Psoas muscle (tissue), 7 donors: ENCODE measurements at regions not wholly inside any gene's neighbourhood (a gene's known extent, or its start where the extent isn't known, plus 50 kb on each side); places are given as distances from the start of the nearest gene placed in this dataset.
"Not testable (repeated sequence)": the region's sequence is repeated elsewhere in the genome, so short reads cannot be mapped to it uniquely, and the experiment has no call there.

ENCODE experiments used
- ATAC-seq, 4 donors: fragments of 200-7000 bp; cut with Tn5 transposase; one replicate each; pipeline ENCODE4 v1.9.1; 2020; ENCODE audit warnings: moderate library complexity in 3 of 4, mild to moderate bottlenecking in 2 of 4
- DNase-seq, 2 donors: peaks; one replicate each; pipeline ENCODE4 v3.0.0-alpha.2; 2020
- H3K27ac ChIP-seq: fragments of 200-600 bp; one replicate; pipeline ENCODE4 v1.8.0; 2022
- H3K27me3 ChIP-seq, 3 donors: fragments of 200-600 bp in 1 of 3; one replicate each; pipeline versions ENCODE4 v1.6.1 to v1.8.0; 2013 to 2022; ENCODE audit warnings: low read length in 2 of 3, mild to moderate bottlenecking in 2 of 3, moderate library complexity in 1 of 3; ENCODE audit not compliant: insufficient read depth in 3 of 3
- H3K36me3 ChIP-seq, 2 donors: fragments of 200-600 bp in 1 of 2; one replicate each; pipeline versions ENCODE4 v1.6.1 to v1.8.0; 2013 to 2022; ENCODE audit warnings: low read depth in 1 of 2, mild to moderate bottlenecking in 1 of 2, moderate library complexity in 1 of 2; ENCODE audit not compliant: insufficient read depth in 1 of 2
- H3K4me1 ChIP-seq: fragments of 200-600 bp; one replicate; pipeline ENCODE4 v1.8.0; 2022
- H3K4me3 ChIP-seq: fragments of 200-600 bp; one replicate; pipeline ENCODE4 v1.8.0; 2022; ENCODE audit warnings: mild to moderate bottlenecking
- H3K9me3 ChIP-seq: fragments of 200-600 bp; one replicate; pipeline ENCODE4 v1.8.0; 2022
- whole genome bisulfite sequencing, 3 donors: extraction: QIAGEN DNeasy Blood & Tissue Kit; methylation state at CpG; one replicate each; pipeline versions ENCODE4 v1.1.6 to v1.1.7; 2013; 5-methylcytosine and 5-hydroxymethylcytosine counted together
- intact Hi-C, 2 donors: fragments of 100-400 bp; cut with DNase I; formaldehyde crosslinking; loops; one replicate each; pipeline versions ENCODE4 v1.11.0 to v1.14.2; 2022
- TF ChIP-seq, protein P1 (sequence below): fragments of 200-600 bp; IDR thresholded peaks from one replicate; pipeline ENCODE4 v1.8.0; 2022; ENCODE audit warnings: antibody characterized with exemption
- donor health status: healthy with polysubstance abuse.
- donor health status: DM: no; HTN: no; CAD: no; lungs with moderate emphysema.
- donor health status: Bipolar disorder and iron deficiency.
- donor health status: healthy.
- donor health status: DM: yes; HTN: yes; CAD: no.
- donor health status: DM: no; HTN: no; CAD: no.
- donor health status: DM: yes; HTN: yes; CAD: no.

DNA sequence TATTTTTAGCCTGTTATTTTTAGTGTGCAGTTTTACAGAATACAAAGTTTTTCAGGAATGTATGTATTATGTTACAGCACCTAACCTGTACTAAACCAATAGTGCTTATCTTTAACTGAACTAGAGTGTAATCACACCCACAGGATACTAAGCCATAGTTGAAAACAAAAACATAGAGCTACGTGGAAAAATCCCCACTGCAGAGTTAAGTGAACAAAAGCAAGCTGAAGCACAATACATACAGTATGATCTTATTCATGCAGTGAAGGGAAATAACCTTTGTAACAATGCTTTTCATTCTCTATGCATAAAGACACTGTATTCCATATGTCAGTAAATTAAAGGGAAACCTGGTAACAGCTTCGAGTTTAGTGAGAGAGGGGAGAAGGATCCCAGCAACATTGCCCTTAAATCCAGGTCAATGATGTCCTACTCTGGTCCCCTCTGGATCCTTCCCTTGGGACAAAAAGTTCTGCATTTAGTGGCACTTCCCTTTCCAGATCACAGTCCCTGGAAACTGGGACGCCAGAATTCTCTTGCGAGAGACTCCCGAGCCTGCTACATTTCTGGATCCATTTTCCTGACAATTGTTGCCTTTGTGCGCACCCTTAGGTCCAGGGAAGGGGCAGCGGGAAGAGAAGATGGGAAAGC is 121.3 kb upstream of the CCND2 start:
- no peaks in the 10 kb centered on the region for H3K36me3 ChIP-seq
- no peak overlapping the region for H3K4me3 ChIP-seq
- H3K4me1 ChIP-seq = no peaks in the 10 kb centered on the region
- H3K27ac ChIP-seq = no peak overlapping the region
- no peaks in the 10 kb centered on the region for H3K9me3 ChIP-seq
- TF ChIP-seq, protein P1, sequence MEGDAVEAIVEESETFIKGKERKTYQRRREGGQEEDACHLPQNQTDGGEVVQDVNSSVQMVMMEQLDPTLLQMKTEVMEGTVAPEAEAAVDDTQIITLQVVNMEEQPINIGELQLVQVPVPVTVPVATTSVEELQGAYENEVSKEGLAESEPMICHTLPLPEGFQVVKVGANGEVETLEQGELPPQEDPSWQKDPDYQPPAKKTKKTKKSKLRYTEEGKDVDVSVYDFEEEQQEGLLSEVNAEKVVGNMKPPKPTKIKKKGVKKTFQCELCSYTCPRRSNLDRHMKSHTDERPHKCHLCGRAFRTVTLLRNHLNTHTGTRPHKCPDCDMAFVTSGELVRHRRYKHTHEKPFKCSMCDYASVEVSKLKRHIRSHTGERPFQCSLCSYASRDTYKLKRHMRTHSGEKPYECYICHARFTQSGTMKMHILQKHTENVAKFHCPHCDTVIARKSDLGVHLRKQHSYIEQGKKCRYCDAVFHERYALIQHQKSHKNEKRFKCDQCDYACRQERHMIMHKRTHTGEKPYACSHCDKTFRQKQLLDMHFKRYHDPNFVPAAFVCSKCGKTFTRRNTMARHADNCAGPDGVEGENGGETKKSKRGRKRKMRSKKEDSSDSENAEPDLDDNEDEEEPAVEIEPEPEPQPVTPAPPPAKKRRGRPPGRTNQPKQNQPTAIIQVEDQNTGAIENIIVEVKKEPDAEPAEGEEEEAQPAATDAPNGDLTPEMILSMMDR = no peak
- ATAC-seq = no peak
- no peak for DNase-seq
- 70 to 71% (median 71%) methylated on average over 7 of the region's 7 CpGs for WGBS, 3 donors
- intact Hi-C loops = no loop called here
- H3K27me3 ChIP-seq = no peaks in the 10 kb centered on the region

DNA sequence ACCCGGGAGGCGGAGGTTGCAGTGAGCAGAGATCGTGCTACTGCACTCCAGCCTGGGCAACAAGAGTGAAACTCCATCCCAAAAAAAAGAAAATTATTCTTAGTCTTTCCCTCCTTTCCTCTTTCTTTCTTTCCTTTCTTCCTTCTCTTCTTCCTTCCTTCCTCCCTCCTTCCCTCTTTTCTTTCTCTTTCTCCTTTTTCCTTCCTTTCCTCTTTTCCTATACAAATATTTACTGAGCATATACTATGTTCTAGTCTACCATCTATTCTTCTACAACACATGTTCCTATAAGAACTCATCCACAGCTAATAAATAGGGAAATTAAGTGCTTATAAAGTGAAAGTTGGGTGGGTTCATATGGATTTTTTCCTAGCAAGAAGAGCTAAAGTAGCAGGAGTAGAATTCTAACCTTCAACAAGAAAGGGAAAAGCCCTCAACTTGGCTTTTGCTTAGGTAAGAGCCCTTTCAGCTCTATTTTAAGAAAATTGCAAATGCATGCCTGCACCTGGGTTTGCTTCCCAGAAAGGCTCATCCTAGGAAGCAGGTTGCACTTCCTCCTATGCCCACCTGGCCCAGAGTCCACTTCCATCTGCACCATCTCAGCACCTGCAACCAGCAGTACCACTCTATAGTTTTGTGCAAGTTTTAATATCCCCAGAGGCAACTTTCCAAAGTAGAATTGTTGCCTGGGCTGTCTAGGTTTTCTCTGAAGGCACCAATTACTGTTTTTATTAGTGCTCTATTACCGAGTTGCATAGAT is 122.0 kb upstream of the CCND2 start:
- Histone ChIP-seq H3K4me3 (no peak overlapping the region), H3K9me3 (no peaks in the 10 kb centered on the region), H3K4me1 (no peaks in the 10 kb centered on the region), H3K27ac (no peak overlapping the region), H3K27me3 (no peaks in the 10 kb centered on the region), H3K36me3 (no peaks in the 10 kb centered on the region)
- DNase-seq = no peak
- TF ChIP-seq, protein P1 = no peak
- no peak for ATAC-seq
- intact Hi-C loops = no loop called here
- WGBS, 3 donors = 88 to 92% (median 90%) methylated on average over 4 of the region's 4 CpGs

DNA sequence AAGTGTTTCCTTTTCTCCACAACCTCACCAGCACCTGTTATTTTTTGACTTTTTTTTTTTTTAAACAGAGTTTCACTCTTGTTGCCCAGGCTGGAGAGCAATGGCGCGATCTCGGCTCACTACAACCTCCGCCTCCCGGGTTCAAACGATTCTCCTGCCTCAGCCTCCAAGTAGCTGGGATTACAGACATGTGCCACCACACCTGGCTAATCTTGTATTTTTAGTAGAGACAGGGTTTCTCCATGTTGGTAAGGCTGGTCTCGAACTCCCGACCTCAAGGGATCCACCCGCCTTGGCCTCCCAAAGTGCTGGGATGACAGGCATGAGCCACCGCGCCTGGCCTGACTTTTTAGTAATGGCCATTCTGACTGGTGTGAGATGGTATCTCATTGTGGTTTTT is 123.2 kb upstream of the CCND2 start:
- H3K36me3 ChIP-seq, H3K27me3 ChIP-seq, DNase-seq, intact Hi-C loops, H3K4me1 ChIP-seq, H3K4me3 ChIP-seq, ATAC-seq, H3K9me3 ChIP-seq, H3K27ac ChIP-seq: not testable (repeated sequence)
- WGBS, 3 donors = 96 to 97% (median 96%) methylated on average over 11 of the region's 11 CpGs

DNA sequence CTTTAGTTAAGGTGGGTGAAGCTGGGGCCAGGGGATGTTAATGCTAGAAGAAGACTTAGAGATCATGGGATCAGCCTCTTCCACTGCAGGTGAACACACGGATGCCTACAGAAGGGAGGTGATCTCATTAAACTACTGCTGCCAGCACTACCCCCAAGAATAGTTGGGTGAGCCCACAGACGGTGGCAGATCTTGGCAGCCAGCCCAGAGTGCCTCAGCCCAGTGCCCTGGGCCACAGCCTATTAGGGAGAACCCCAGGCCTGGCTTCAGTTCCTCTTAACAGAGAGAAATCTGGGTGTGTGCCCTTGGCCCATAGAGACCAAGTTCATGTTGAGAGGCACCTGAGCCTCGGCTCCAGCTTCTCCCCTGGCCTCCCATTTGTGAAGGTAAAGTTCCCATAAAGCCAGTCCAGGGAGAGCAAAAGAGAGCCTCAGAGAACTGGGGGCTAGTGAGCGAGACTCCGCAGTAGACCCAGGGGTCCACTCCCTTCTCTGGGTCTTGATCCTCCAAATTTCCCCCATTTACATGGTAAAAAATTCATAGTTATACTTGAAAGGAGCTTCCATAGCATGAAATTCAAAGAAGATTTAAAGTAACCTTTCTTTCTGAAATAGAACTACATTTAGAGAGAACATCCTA is 125.0 kb upstream of the CCND2 start:
- ATAC-seq = no peak
- Histone ChIP-seq H3K4me3 (no peak overlapping the region), H3K9me3 (no peaks in the 10 kb centered on the region), H3K27ac (no peak overlapping the region), H3K36me3 (no peaks in the 10 kb centered on the region), H3K4me1 (no peaks in the 10 kb centered on the region), H3K27me3 (no peaks in the 10 kb centered on the region)
- 59 to 77% (median 69%) methylated on average over 5 of the region's 5 CpGs for WGBS, 3 donors
- intact Hi-C loops = no loop called here
- peak; percentile 44 to 74 for DNase-seq
- TF ChIP-seq, protein P1 = no peak

DNA sequence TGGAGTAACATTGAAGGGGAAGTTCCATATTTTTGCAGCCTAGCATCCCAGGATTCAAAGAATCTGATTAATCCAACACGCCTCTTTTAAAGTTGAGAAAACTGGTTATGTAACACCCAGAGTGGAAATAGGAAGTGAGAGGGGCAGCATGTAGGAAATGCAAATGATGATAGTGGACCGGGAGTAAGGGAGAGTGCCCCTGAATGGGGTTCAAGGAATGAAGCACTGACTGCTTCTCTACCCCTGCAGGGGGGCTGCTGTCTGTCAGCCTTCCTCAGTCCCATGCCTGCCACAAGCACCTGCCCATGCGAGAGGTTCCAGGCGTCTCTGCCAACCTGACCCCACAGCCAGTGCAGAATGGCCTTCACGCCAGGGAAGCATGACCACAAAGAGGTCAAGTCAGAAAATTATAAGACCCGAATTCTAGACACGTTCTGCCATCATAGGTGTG is 126.5 kb upstream of the CCND2 start:
- WGBS, 3 donors = 63 to 81% (median 64%) methylated on average over 7 of the region's 7 CpGs

More for the DNA sequence above, 126.5 kb upstream of the CCND2 start:
- intact Hi-C loops = no loop called here
- Histone ChIP-seq H3K27me3 (no peaks in the 10 kb centered on the region), H3K4me1 (no peaks in the 10 kb centered on the region), H3K4me3 (no peak overlapping the region), H3K9me3 (no peaks in the 10 kb centered on the region), H3K27ac (no peak overlapping the region), H3K36me3 (no peaks in the 10 kb centered on the region)
- no peak for ATAC-seq
- DNase-seq = no peak
- TF ChIP-seq, protein P1 = no peak
